Mammary epithelial cell (primary cell): ENCODE measurements at regions not wholly inside any gene's neighbourhood (a gene's known extent, or its start where the extent isn't known, plus 50 kb on each side); places are given as distances from the start of the nearest gene placed in this dataset.

ENCODE experiments used
- EZH2 ChIP-seq: IDR thresholded peaks from 2 replicates; pipeline ENCODE4 v1.6.1; 2012; ENCODE audit warnings: low read length, inconsistent platforms, borderline replicate concordance
- TF ChIP-seq, protein P1 (sequence below), 2 donors: IDR thresholded peaks in 1 of 2; conservative IDR thresholded peaks in 1 of 2; 2 replicates each; pipeline ENCODE4 v1.5.1; 2011 to 2012; ENCODE audit warnings: inconsistent platforms in 2 of 2, low read length in 2 of 2, mild to moderate bottlenecking in 2 of 2, control low read depth in 1 of 2, low read depth in 1 of 2; ENCODE audit not compliant: insufficient read depth in 1 of 2; ENCODE audit errors: extremely low read depth in 1 of 2

DNA sequence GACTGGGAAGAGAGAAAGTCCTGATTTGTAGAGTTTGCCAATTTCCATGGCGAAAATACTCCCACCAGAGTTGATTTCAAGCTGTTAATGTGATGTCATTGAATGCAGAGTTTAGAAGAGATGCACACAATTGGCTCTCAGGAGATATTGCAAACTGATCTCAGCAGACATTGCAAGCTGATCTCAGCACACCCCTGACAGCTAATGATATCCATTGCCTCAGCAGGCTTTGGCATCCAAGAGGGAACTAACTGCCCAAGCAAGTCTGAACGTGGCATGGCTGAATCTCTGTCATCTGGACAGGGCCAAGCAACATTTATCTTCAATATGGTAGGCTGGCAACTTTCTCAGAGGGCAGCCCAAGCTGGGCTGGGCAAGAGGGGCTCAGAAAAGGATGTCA lies 78.4 kb upstream of the CYP1B1 start:
- TF ChIP-seq, protein P1, sequence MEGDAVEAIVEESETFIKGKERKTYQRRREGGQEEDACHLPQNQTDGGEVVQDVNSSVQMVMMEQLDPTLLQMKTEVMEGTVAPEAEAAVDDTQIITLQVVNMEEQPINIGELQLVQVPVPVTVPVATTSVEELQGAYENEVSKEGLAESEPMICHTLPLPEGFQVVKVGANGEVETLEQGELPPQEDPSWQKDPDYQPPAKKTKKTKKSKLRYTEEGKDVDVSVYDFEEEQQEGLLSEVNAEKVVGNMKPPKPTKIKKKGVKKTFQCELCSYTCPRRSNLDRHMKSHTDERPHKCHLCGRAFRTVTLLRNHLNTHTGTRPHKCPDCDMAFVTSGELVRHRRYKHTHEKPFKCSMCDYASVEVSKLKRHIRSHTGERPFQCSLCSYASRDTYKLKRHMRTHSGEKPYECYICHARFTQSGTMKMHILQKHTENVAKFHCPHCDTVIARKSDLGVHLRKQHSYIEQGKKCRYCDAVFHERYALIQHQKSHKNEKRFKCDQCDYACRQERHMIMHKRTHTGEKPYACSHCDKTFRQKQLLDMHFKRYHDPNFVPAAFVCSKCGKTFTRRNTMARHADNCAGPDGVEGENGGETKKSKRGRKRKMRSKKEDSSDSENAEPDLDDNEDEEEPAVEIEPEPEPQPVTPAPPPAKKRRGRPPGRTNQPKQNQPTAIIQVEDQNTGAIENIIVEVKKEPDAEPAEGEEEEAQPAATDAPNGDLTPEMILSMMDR (conservative IDR thresholded peaks at IDR 0.05 in 1 of 2, IDR thresholded peaks at IDR 0.05 in 1 of 2; ENCODE audit: extremely low read depth in 1 of 2, insufficient read depth in 1 of 2, low read depth in 1 of 2, low read length in 2 of 2), result no peak
- TF ChIP-seq EZH2, result no peak
